DMS79 treated with DMSO at 0.1 percent for 48 hours (cell line): ENCODE measurements at regions not wholly inside any gene's neighbourhood (a gene's known extent, or its start where the extent isn't known, plus 50 kb on each side); places are given as distances from the start of the nearest gene placed in this dataset.

Experiments
- DNase-seq: peaks from one replicate; lab custom pipeline; 2025; lab: John Stamatoyannopoulos, UW

- DNase-seq = no peak
Measured at GRCh38 chr3:103644450-103644849, 1209.6 kb downstream of the ZPLD1 start.

GRCh38 chr3:103653996-103654395 is 1219.2 kb downstream of the ZPLD1 start:
- no peak for DNase-seq

DNA sequence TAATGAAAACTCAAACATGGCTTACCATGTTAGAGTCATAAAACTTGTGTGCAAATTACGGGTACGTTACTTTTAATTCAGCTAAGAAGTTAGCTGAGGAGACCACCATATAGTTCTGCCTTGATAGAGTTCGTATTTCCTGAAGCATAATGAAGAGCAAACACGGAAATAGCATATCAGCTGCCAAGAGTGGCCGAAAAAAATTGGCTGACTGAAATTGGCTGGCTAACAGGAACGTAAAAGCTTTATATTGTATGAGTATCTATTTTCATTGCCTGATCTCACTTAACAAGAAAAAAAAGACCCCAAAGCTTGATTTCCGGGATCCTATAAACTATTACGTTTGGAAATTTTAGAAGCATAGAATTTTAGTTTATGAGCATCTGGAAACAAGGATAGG is 1222.9 kb downstream of the ZPLD1 start:
- DNase-seq = no peak

DNA sequence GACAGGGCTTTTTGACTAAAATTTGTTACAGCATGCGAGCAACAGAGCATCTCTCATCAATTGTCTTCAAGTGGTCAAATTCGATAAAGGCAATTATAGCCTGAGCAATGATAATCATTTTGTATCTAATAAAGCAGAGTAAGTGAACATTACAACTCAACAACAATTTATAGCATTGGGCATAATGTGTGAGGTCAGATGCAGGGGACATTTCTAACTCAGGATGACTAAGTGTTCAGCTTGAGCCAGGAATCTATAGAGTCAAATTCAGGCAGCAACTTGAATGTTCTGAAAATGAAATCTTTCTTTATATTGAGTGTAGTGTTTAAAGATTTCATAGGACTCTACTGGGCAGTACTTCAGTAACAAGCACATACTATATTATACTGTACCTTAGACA is 1226.0 kb downstream of the ZPLD1 start:
- no peak for DNase-seq

GRCh38 chr3:103662591-103662990 is 1227.8 kb downstream of the ZPLD1 start:
- DNase-seq = no peak

- DNase-seq = no peak
Measured at GRCh38 chr3:103672346-103672745, 1237.5 kb downstream of the ZPLD1 start.

DNA sequence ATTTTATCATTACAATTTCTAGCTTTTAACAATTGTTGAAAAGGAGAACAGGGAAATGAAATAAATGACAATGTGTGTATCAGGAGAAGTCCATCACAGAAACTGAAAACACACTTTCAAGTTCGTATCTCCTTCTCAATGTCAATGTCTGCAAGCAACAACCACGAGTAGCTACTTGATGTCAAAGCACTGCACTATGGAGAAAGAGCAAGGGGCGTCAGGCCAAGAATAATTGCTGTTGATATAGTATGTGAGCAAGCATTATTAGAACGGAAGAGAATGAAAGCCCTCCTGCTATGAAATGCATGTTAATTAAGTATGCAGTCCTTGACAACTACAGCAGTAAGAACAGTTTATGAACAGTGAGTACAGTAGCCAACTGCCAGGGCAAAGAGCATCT is 1250.1 kb downstream of the ZPLD1 start:
- peak; percentile 49 for DNase-seq

GRCh38 chr3:103685939-103686338 is 1251.1 kb downstream of the ZPLD1 start:
- no peak for DNase-seq

DNA sequence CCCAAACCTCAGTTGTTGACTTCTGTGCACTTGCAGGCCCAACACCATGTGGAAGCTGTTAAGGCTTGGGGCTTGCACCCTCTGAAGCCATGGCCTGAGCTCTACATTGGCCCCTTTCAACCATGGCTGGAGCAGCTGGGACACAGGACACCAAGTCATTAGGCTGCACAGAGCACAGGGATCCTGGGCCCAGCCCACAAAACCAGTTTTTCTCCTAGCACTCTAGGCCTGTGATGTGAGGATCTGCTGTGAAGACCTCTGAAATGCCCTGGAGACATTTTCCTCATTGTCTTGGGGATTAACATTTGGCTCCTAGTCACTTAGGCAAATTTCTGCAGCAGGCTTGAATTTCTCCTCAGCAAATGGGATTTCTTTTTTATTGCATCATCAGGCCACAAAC is 1255.7 kb downstream of the ZPLD1 start:
- DNase-seq = no peak

GRCh38 chr3:103693831-103694230 is 1259.0 kb downstream of the ZPLD1 start:
- DNase-seq = no peak

DNA sequence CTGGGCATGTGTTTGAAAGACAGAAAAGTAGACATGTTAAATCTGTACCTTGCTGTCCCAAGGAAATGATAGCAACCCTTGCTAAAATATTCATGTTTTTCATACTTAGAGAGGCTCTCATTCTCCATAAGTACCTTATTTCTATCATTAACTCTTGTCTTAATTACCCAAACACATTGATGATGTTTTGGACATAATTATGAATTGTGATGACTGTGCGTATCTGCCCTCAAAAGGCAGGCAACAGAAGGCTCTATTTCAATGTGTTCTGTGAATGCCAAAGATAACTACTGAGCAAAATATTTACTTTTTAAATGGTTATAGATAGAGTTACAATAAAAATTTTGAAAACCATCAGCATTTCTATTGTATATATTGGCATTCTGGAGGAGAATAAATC is 1263.8 kb downstream of the ZPLD1 start:
- no peak for DNase-seq

DNA sequence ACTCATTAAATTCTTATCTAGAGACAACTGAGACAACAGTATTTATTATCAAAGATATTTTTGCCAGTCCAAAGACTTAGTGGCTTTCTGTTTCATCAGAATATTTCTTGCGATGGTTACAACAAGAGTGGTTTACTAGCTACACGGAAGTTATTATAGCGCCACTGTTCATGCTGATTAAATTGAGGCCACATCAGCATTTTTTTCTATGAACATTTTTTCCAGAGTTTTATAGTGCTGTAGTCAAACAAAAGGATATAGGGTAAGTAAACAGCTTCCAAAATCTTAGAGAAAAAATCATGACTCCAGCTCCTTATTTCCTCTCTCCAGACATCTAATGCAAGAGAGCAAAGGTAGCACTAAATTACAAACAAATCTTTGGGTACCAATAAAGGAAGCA is 1264.4 kb downstream of the ZPLD1 start:
- no peak for DNase-seq

DNA sequence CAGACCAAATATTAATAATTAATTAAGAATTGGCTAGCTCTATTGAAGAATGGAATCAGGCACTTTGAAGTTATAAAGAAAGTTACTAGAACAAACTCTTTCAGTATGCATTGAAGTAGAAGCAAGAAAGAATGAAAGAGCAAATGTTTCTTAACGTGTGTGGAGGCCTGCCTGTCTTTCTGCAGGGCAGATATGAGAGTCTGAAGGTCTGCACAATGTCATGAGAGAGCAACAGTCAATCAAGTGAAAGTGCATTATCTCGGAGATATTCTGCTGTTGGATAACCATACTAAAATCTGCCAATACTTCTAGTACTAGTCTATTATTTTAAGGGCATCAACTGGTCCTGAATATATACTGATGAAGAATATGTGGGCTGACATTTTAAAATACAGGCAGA is 1270.8 kb downstream of the ZPLD1 start:
- DNase-seq = no peak

- no peak for DNase-seq
Measured at GRCh38 chr3:103706671-103707070, 1271.9 kb downstream of the ZPLD1 start.

GRCh38 chr3:103711670-103712069 is 1276.9 kb downstream of the ZPLD1 start:
- DNase-seq = no peak

DNA sequence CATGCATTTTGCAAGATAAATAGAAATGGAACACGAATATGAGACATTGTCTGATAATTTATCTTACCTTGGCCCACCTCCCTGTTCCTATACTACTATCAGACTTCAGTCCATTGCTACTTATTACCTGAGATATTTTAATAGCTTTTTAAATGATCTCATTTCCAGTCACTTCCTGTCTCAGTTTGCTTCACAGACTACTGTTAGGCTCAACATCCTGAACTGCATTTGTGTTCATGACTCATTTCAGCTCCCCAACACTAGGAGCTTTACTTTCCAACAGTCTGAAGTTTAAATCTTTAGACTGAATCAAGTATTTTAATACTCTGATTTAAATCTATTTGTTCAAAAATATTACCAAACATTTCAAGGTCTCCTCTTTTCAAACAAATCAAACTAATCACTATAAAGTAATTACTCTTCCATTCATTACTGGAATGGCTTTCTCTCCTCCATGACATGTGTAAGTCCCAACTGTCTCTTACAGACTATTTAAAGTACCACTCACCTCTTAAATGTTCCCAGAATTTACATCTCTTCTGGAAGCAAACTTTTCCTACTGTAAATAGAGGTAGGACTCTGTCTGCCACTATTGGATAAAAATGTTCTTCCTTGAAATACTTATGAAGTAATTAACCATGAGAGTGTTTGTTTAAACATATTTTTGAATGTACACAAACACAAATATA is 1277.6 kb downstream of the ZPLD1 start:
- DNase-seq = no peak

GRCh38 chr3:103729547-103729946 is 1294.7 kb downstream of the ZPLD1 start:
- DNase-seq = no peak

DNA sequence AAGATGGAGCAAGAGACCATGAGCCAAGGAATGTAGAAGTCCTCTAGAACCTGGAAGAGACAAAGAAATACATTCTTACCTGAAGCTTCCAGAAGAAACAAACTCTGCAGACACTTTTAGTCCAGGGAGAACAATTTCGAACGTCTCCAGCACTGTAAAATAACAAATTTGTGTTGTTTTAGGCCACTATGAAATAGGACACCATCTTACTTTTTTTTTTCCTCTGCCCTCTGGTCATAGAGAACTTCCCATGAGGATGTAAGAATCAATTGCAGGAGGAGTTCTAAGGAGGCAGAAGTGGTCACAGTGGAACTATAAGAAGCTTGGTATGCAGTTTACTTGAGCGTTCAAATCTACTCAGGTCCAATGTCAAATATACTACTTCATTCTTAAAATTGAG is 1295.9 kb downstream of the ZPLD1 start:
- DNase-seq = no peak

GRCh38 chr3:103752986-103753385 is 1318.2 kb downstream of the ZPLD1 start:
- no peak for DNase-seq

GRCh38 chr3:103767635-103768034 is 1332.8 kb downstream of the ZPLD1 start:
- DNase-seq = no peak

GRCh38 chr3:103785017-103785416 is 1350.2 kb downstream of the ZPLD1 start:
- DNase-seq = no peak

- no peak for DNase-seq
Measured at GRCh38 chr3:103785537-103785936, 1350.7 kb downstream of the ZPLD1 start.

- DNase-seq = no peak
Measured at GRCh38 chr3:103786296-103786695, 1351.5 kb downstream of the ZPLD1 start.

- DNase-seq = no peak
Measured at GRCh38 chr3:103787164-103787871, 1352.5 kb downstream of the ZPLD1 start.
